GM12873 (cell line): ENCODE measurements at regions not wholly inside any gene's neighbourhood (a gene's known extent, or its start where the extent isn't known, plus 50 kb on each side); places are given as distances from the start of the nearest gene placed in this dataset.
A peak's percentile ranks its signal among the peaks of the same experiment; 100 is the strongest.

Source experiments
- TF ChIP-seq, protein P1 (sequence below): IDR thresholded peaks from 2 replicates; pipeline ENCODE4 v1.5.1; 2012; ENCODE audit warnings: low read depth, mild to moderate bottlenecking, moderate library complexity, low read length, control low read depth; ENCODE audit not compliant: insufficient read depth; ENCODE audit errors: missing control alignments

DNA sequence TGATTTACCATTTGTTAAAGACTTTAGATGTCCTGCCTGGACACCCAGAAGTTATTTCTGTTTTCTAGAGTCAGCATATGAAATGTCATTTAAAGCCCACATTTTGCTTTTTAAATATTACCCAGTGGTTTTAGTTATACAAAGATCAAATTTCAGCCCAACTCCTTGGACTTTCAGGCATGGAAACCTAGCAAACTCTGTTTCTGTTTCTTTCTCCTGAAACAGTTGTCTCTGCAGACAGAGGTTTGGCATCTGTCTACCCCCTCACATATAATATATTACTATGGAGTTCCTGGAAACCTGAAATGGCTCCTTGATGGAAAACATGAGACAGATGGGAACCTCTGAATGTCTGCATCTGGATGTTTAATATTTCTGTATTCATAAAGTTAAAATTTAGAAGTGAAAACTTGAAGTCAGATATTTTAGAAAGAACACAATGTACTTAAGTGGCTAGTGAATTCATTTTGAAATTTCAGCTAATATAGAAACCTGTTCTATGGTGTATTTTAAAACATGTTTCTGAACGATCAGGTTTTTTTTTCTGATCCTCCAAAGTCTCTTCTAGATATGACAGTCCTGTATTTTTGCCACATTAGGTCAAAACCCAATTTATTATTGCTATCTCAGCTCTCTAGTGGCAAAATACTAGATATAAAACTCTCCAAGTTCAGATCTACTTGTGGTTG, 743.3 kb downstream of the CD109 start:
- TF ChIP-seq, protein P1, sequence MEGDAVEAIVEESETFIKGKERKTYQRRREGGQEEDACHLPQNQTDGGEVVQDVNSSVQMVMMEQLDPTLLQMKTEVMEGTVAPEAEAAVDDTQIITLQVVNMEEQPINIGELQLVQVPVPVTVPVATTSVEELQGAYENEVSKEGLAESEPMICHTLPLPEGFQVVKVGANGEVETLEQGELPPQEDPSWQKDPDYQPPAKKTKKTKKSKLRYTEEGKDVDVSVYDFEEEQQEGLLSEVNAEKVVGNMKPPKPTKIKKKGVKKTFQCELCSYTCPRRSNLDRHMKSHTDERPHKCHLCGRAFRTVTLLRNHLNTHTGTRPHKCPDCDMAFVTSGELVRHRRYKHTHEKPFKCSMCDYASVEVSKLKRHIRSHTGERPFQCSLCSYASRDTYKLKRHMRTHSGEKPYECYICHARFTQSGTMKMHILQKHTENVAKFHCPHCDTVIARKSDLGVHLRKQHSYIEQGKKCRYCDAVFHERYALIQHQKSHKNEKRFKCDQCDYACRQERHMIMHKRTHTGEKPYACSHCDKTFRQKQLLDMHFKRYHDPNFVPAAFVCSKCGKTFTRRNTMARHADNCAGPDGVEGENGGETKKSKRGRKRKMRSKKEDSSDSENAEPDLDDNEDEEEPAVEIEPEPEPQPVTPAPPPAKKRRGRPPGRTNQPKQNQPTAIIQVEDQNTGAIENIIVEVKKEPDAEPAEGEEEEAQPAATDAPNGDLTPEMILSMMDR: no peak

DNA sequence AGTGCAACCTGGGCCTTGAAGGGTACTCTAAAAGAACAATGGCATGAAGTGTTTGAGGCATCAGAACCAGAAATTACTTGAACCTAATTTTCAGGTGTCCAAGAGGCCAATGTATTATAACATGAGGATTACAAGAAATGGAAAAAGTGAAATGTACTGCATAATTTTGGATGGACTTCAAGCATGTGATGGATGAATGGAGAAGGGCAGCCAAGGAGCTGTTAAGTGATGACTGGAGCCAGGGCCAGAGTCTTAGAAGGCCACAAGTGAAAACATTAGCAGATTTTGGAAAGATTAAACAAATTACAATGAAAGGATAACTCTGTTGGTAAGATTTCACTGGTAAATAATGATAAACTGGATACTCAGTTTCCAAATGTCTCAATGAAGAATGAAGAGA, 738.2 kb downstream of the CD109 start:
- TF ChIP-seq, protein P1: no peak

- TF ChIP-seq, protein P1: no peak
Observed at GRCh38 chr6:74431873-74432580, 736.0 kb downstream of the CD109 start.

DNA sequence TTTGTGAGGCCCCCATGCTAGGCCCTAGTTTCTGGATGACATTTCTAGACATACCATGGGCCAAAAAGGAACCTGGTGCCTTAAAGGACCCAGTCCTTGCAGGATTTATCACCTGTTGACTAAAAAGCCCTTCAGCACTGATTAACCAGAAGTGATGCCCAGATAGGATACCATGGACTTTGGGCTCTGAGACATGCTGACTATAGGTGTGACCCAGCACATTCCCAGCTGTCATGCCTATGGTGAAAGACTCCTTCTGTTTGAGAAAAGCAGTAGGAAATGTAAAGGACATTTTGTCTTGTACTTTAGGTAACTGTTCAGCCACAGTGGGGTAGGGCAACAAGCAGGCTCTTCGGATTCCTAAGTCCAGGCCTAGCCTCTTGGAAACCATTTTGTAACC, 724.2 kb downstream of the CD109 start:
- TF ChIP-seq, protein P1: no peak

GRCh38 chr6:74415056-74415455, 719.1 kb downstream of the CD109 start:
- TF ChIP-seq, protein P1: no peak

DNA sequence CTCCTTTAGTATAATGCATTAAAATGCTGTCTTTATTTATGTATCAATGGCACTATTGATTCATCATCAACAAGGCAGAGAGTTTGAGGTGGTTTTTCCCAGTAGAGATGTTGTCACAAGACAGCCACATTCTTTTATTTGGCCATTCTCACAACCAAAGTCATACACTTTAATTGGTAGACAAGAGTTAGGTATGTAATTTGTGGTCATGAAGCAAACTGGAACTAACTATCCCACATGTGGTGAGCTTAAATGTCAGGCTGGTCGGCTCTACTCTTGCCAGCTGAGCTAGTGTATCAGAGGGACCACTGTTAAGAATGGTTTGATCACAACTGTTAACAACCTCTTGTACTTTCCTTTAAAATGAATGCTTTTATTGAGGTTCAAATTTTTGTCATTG, 714.6 kb downstream of the CD109 start:
- TF ChIP-seq, protein P1: no peak

GRCh38 chr6:74409447-74409846, 713.4 kb downstream of the CD109 start:
- TF ChIP-seq, protein P1: peak; percentile 21
